HCT116 (cell line): ENCODE measurements at regions not wholly inside any gene's neighbourhood (a gene's known extent, or its start where the extent isn't known, plus 50 kb on each side); places are given as distances from the start of the nearest gene placed in this dataset.

Experiments used
- EZH2 ChIP-seq: fragments of 200-600 bp; sonication (generic); IDR thresholded peaks from 2 replicates; pipeline ENCODE4 v1.6.1; 2017; ENCODE audit warnings: antibody characterized with exemption, mixed run types
- TCF7L2 ChIP-seq: IDR thresholded peaks from 2 replicates; pipeline ENCODE4 v1.7.0; 2011; ENCODE audit warnings: borderline replicate concordance, inconsistent platforms; ENCODE audit not compliant: insufficient read depth, insufficient read length; ENCODE audit errors: extremely low read depth

GRCh38 chr16:64181271-64181925 is 940.5 kb downstream of the CDH11 start:
- TF ChIP-seq EZH2: no peak
- no peak for TF ChIP-seq TCF7L2
